ENCODE measurements at regions not wholly inside any gene's neighbourhood (a gene's known extent, or its start where the extent isn't known, plus 50 kb on each side); places are given as distances from the start of the nearest gene placed in this dataset.

DNA sequence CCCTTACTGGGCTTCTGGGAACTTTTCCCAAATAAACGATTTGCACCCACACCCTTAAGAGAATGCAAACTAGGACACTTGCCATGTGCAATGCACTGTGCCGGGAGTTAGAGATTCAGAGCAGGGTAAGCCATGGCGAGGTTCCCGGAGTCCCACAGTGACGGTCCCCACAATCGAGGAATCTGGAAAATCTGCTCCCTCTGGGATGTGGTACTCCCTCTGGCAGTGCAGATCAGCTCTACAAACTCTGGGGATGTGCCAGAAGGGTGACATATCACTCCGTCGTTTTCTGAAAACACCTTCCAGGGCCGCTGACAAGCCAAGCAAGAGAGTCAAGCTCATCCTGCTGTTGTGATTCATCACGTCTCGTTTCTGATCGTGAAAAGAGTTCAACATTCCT, 537.5 kb downstream of the BCOR start:
- DNase-seq (ENCODE audit: low read depth): no peak

DNA sequence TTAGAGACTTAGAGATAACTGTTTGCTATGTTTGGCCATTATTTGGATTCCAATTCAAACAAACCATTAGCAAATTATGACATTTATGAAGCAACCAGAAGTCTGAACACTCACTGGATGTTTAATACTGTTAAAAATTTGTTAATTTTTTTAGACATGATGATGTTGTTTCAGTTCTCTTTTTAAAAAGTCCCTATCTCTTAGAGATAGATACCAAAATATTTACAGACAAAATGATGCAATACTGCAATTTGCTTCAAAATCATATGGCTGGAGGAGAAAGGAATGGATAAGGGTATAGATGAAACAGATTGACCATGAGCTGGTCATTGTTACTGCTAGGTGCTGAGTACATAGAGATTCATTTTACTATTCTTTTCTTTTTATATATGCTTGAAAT, 534.6 kb downstream of the BCOR start:
- DNase-seq (ENCODE audit: low read depth): no peak

DNA sequence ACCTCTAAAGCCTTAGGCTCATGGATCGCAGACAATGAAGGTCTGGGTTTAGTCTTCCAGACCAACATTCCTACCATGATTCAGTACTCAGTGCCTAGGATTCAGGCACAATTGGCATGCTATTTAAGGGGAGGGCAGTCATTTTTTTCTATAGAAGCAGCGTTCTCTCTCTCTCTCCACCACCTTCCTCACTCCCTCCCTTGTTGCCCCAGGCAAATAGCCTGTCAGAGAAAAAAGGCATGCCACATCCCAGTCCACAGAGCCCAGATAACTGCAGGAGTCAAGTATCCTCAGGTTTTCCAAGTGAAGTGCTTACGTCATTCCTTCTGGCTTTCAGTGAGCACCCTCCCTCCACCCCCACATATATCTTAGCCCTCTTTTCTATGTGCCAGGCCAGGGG, 533.0 kb downstream of the BCOR start:
- no peak for DNase-seq (ENCODE audit: low read depth)

DNA sequence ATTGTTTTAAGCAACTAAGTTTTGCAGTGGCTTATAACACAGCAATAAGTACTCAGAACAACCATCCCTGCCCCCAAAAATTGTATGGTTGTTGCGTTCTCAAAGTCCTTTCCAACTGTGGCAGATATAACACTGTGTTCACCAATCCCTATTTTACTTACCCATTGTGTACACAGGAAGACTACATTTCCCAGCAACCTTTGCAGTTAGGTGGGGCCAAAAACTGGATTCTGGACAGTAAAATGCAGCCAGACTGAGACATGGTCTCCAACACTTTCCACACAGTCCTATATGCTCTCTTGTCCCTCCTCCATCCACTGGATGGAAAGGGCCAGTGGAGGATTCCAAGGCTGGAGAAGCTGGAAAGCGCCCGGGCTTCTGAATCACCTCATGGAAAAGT, 523.6 kb downstream of the BCOR start:
- no peak for DNase-seq (ENCODE audit: low read depth)

DNA sequence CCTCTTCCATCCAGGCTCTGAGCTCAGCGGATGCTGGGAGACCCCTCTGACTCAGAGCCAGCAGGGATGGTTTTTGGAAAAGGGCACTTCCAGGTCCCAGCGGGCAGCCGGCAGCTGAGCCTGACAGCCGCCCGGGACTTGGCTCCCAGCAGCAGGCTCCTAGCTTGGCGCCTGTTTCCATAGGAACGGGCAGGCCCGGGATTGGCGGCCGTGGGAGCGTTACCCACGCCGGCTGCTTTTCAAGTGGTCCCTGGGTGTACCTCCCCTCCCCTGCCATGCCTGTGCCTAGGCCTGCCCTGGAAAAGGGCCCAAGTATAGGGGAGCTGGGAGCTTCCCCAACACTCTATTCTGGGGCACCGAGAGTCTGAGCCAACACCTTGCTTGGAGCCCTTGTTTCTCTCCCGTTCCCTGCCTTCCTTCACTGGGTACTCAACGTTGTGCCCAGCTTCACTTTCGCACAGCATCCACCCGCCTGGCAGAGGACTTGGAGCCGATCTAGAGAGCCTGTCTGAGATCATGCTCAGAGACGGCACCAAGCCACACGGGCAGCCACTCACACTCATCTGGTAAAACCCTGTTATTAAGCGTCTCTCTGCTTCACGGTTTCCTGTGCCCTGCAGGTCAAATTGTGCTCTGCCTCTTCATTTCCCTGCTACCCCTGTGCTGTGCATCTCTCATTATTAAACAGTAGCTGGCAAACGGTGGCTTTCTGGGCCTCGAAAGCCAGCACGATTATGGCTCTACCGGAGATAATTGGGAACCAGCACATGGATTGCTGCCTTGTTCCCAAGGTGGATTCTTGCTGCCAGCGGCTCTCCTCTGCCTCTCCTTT, 521.5 kb downstream of the BCOR start:
- DNase-seq (ENCODE audit: low read depth): no peak

DNA sequence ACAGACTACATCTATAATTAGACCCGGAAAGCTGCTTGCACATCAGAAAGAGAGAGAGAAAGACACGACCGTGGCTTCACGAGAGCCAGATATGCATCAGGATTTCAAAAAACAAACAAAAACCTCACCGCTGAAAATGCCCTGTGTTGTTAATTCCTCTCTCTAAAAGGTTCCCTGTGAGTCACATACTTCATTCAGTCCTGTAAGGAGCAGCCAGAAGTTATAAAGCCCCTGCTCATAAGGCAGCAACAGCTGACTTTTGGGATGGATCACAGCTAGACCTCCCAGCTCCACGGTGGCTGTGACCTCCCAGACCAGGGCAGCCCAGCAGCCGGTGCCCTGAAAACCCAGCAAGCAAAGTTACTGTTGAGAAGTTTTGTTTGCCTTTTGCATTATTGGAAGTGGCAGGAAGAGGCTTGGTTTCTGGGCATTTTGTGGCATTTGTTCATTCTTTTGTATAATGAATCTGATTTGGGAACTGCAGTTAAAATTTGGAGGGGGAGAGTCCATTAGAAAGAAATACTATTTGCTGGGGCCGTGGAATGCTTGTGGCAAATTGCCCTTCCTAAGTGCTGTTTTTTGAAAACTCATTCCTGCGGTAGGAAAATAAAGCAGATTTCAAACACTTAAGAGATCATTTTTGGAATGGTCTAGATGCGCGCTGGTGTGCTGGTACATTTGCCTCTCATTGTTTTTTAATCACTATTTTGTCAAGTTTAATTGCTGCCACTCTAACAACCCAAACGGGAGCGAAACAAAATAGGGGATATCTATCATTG, 520.4 kb downstream of the BCOR start:
- no peak for DNase-seq (ENCODE audit: low read depth)

DNA sequence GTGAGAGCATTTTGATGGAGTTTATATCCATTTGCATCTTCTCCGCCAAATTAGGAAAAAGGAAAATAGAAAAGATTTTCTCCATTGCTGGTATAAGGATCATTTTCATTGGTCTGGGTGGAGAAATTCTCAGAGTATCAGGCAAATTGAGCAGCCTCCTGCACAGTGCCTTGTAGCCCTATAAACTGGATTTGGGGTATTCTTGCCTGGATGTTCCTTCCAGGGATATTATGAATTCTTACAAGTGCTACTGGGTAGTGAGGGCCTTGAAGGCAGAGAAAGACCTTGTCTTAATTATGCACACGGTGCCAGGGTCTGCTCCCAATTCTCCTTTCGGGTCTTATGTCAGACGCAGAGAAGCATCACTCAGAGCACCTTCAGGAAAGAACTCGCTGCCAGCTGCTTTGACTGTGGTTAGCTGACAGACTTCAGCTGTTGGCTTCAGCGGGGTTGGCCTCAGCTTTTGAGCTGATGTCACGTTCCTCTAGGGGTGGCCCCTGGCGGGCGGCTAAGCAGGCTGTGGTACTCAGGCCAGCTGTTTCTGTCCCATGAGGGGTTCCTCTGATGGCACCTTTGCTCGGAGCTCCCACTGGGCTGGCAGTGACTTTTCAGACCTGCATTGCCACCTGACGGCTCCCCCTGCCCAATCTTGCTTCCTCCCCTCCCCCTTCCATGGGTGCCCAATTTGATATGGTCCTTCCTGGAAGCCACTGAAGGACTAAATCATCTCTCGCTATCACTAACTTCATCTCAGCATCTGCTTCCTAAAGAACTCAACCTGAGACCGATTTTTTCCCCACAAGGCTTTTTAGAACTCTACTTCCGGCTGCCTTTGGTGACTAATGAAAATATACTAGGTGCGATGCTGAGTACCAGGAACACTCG, 519.5 kb downstream of the BCOR start:
- DNase-seq (ENCODE audit: low read depth): no peak

DNA sequence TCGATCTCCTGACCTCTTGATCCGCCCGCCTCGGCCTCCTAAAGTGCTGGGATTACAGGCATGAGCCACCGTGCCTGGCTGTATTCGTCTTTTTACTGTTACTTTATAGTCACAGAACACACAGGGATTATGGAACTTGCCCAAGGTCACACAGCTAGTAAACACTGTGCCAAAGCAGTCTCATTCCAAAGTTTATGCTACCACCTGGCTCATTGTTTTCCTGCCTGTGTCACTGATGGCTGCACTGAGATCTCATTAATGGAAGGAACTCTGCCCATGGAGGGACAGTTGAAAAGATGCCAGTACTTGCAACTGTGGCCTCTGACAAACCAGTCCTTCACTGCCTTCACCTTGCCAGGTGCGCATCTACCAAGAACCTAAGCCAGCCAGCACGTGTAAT, 517.7 kb downstream of the BCOR start:
- no peak for DNase-seq (ENCODE audit: low read depth)

DNA sequence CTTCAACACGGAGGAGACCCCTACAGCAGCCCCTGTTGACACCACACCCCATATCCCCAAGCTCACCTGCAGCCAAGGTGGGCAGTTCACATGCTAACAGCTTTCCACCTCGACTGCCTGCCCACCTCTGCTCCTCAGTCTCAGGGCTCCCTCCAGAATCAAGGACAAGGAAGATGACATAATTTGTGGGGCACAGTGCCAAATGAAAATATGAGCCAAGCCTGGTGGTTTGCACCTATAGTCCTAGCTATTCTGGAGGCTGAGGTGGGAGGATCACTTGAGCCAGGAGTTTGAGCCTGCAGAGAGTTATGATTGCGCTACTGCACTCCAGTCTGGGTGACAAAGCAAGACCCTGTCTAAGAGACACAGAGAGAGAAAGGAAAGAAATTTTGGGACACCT, 516.3 kb downstream of the BCOR start:
- DNase-seq (ENCODE audit: low read depth): no peak

DNA sequence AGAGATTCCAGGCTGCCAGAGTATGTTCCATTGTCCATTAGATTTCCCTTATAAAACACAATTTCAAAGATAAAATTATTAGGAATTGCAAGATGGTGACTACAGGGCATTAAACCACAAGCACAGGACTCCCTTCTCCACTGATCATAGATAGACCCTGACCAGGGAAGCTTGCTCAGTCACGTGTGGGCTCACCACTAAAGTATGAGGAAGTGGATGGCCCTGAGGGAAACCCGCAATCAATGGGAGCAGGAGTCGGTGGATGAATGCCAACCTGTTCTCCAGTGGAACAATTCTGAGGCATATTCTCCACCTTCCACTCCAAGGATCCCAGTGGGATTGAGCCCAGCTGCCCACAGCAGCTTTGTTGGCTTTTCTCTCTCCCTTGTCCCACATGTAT, 515.7 kb downstream of the BCOR start:
- DNase-seq (ENCODE audit: low read depth): no peak

DNA sequence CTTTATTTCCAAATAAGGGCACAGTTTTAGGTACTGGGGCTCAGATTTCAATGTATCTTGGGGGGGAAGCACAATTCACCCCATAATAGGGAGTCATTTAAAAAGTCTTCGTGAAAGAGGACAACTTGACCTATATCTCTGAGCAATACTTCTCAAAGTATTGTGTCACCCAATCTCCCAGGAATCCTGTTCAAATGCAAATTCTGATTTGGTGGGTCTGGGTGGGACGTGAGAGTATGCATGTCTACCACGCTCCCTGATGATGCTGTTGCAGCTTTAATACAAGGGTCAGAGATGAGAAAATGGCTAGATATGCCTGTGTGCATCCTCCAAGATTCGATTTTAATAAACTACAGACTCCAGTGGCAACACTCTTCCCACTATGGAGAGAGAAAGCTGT, 514.8 kb downstream of the BCOR start:
- DNase-seq (ENCODE audit: low read depth): no peak

DNA sequence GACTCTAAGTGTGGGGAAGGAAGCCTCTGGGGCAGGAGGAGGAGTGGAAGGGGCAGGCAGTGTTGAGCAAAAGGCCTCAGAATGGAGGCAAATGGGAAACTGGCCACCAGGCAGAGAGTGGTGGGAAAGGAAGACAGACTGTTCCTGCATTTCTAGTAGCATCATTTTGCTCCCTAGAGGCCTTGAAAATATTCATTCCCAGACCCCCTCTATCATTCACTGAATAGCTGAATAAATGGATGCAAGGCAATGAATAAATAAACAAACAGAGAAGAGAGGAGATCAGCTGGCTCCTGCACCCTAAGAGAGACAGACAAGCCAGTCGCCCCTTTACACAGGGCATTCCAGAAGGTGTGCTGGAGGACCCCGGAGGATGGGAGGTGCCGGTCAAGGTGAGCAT, 511.9 kb downstream of the BCOR start:
- no peak for DNase-seq (ENCODE audit: low read depth)

DNA sequence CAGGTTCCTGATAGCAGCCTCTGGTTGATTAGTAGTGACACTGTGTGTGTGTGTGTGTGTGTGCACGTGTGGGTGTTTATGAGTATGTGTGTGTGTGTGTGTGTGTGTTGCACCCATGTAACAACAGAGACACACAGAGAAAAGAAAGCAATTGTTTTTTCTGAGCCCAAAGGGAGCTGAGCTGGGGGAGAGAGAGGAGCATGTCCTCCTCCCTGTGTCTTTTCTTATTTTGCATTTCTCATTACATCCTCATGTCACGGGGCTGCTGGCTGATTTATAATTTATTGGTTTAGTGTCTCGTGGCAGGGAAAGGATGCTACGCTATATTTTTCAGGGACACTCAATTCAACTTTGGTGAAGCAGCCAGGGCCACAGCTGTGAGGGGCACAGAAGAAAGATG, 511.4 kb downstream of the BCOR start:
- DNase-seq (ENCODE audit: low read depth): no peak

DNA sequence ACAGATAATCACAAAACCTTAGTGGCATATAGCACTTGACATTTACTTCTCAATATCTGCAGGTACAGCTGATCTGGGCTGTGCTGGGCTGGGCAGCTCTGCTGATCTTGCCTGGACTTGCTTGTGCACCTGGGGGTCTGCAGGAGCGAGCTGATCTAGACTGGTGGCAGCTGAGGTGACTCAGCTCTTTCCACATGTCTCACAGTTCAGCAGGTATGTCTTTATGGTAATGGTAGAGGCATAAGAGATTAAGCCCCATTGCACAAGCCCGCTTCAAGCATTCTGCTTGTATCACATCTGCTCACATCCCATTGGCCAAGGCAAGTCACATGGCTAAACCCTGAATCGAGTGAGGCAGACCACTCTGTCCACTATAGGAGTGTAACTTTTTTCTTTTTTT, 506.7 kb downstream of the BCOR start:
- DNase-seq (ENCODE audit: low read depth): no peak

DNA sequence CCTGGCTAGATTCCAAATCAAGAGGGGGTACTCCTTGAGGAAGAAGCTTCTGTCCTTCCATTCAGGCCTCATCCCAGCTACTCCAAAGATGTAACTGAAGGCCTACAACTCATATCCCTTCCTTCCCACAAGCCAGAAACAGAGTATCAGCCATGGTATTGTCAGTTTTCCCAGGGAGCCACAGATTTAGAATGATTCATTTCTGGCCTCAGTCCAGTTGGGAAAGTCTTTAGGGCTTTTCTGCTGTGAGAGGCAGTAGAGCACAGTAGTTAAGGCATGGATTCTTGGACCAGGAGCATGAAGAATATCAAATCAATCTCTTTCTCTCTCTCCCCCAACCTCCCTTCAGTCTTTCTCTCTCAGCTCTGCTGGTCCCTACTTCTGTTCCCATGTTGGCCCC, 505.0 kb downstream of the BCOR start:
- no peak for DNase-seq (ENCODE audit: low read depth)

DNA sequence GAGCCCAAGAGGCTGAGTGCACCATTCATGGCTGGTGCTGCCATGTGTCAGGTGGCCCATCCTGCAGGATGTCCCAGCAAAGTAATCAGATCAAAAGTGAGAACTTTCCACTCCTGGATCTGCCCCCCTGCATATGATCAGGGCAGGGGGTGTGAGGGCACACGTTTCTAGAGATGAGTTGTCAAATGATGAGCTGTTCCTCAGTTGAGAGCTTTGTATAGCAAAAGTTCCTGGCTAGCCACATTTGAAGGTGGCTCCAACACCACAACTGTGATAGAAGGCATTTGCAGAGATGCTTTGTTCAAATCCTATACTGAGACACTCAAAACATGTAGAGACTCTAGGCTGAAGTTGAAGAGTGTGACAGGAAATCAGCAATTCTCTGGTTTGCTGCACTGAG, 501.8 kb downstream of the BCOR start:
- no peak for DNase-seq (ENCODE audit: low read depth)

DNA sequence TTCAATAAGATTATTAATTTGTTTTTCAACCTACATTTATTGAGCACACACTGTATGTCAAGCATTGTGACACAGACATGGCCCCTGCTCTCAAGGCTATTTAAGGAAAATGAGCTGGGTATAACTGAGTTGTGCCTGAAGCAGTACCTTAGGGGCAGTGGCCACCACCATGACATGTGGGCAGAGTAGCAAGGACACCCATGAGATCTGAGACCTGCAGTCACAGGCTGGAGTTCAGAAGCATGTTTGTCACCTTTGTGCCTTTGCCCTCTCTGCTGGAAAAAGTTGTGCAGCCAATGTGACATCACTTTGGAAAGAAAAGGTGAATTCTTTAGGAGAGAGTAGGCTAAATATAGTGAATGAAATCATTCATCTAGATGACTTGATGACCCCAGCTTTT, 501.3 kb downstream of the BCOR start:
- no peak for DNase-seq (ENCODE audit: low read depth)

DNA sequence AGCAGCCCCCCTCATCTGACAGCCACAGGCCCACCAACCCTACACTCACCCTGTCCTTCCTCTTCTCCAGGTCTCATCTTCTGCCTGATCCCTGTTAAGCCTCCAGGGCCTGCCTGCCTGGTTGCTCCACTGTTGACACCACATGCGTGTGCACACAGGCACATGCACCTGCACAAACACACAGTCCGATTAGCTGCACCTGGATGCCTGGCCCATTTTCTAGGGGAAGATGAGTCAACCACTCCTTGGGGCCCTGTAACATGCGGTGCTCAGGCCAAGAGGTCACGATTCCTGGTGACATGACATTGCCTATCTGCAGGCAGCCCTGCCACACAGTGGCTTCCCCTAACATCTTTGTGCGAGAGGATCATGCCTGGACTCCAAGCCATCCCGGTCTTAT, 498.4 kb downstream of the BCOR start:
- DNase-seq (ENCODE audit: low read depth): no peak

DNA sequence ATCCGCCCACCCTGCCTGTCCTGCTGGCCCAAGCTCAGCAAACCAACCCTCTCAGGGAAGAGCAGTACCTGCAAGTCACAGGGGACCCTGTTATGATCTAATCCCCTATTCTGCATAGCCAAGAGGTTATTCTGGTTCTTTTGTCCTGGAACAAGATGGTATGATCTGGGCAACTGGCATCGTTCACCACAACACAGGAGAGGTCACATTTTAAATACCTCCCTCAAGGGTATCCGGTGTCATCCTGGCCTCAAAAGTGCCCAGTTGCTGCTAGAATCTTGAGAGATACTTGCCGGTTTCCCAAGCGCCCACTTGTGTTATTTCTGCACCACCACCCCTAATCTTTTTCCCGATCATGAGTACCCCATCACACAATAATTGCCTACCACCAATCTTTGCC, 497.5 kb downstream of the BCOR start:
- DNase-seq (ENCODE audit: low read depth): no peak

DNA sequence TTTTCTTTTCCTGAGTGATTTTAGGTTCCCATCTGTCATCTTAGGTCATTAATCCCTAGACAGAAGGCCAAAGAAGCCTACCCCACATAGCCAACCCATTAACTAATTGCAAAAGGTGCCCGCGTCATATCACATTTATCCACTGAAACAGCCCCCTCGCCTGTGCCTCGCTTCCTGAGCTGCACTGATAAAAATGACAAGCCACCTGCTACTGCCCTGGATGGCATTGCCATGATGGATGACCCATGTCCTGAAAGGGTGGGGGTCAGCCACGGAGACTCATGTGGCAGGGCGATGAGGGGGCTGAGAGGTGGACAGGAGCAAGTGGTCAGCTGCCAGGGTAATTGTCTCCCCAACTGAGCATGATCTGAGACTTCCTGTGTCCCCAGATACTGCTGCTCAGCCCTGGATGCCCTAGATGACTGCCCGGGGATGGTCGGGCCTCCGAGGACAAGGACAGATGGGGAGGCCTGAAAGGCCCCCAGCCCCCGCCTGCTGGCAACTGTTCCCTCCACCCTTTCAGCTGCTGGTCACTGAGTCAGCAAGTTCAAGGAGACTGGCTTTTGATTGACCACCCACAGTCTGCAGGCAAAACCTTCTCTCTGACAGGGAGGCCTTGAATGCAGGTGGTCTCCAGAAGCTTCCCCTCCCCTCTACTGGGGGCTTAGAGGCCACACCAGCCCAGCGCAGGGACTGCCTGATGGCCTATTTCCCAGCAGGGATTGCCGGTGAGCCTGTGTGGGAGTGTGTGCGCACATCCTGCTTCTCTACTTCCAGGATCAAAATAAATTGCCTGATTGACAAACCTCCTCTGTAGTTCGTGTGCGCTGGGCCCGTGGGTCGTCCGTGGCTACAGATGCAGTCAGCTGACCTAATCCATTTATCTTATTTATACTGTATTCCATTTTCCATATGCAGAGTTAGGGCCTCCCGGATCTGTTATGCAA, 496.3 kb downstream of the BCOR start:
- no peak for DNase-seq (ENCODE audit: low read depth)

DNA sequence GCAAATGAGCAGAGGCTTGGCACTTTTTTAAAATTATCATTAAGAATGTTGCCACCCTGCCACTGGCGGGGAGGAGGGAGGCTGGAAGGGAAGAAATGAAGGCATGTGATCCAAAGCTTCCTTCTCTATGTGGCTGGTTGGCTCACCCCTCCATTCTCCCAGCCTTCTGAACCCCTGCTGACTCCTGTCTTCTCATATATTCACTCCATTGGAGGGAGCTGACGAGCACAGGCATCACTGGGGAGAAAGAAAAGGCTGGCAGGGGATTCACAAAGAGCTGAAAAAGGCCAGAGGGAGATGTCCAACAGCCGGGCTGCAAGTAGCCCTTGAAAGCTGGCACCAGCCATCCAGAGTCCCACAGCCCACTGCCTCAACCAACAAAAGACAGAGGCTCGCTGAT, 495.6 kb downstream of the BCOR start:
- no peak for DNase-seq (ENCODE audit: low read depth)

DNA sequence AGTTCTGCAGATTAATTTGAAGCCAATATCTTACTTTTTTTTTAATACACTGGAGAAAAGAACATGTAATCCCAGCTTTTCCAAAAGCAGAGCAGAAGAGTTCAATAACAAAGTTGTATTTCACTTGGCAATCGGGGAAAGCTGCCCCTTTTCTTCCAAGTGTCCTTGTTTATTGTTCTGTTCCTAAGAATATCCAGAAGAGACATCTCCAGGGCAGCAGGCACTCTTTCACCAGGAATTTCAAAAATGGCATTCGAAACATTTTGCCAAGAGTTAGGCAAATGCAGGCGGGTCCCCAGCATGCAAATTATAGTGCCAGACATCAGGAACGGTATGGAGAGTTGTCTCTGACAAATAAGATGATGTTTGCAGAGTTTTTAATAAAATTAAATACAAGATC, 494.5 kb downstream of the BCOR start:
- DNase-seq (ENCODE audit: low read depth): no peak

Data from HS-27A (cell line).